Small intestine (tissue), 7 donors: ENCODE measurements at regions not wholly inside any gene's neighbourhood (a gene's known extent, or its start where the extent isn't known, plus 50 kb on each side); places are given as distances from the start of the nearest gene placed in this dataset.
"Not testable (repeated sequence)": the region's sequence is repeated elsewhere in the genome, so short reads cannot be mapped to it uniquely, and the experiment has no call there.

Experiments used
- DNase-seq, 2 donors: peaks; one replicate each; pipeline versions ENCODE4 v3.0.0 to v3.0.0-alpha.2; 2013
- FAIRE-seq: peaks from 2 replicates; lab custom pipeline; 2012; peaks lifted over from hg19 to GRCh38; lab: Jason Lieb, UNC
- H3K27ac ChIP-seq, 3 donors: one replicate each; pipeline ENCODE4 v1.5.1; 2013; ENCODE audit warnings: low read length in 2 of 3, mild to moderate bottlenecking in 2 of 3, control low read depth in 1 of 3, inconsistent platforms in 1 of 3, low read depth in 1 of 3, moderate library complexity in 1 of 3
- H3K27me3 ChIP-seq, 3 donors: one replicate each; pipeline ENCODE4 v1.6.1; 2013; ENCODE audit warnings: low read length in 3 of 3, inconsistent platforms in 1 of 3; ENCODE audit not compliant: control insufficient read depth in 3 of 3, insufficient read depth in 3 of 3
- H3K36me3 ChIP-seq, 3 donors: one replicate each; pipeline ENCODE4 v1.6.1; 2013; ENCODE audit warnings: low read length in 3 of 3, inconsistent platforms in 1 of 3, low read depth in 1 of 3, mild to moderate bottlenecking in 1 of 3, moderate library complexity in 1 of 3; ENCODE audit not compliant: control insufficient read depth in 3 of 3, insufficient read depth in 2 of 3
- H3K4me1 ChIP-seq, 3 donors: one replicate each; pipeline ENCODE4 v1.6.1; 2013; ENCODE audit warnings: low read length in 2 of 3, inconsistent platforms in 1 of 3, low read depth in 1 of 3, mild to moderate bottlenecking in 1 of 3, moderate library complexity in 1 of 3; ENCODE audit not compliant: control insufficient read depth in 3 of 3, insufficient read depth in 2 of 3
- H3K4me3 ChIP-seq, 3 donors: one replicate each; pipeline ENCODE4 v1.5.1; 2013; ENCODE audit warnings: low read length in 3 of 3, control low read depth in 1 of 3, inconsistent platforms in 1 of 3, low read depth in 1 of 3, mild to moderate bottlenecking in 1 of 3, moderate library complexity in 1 of 3
- H3K9me3 ChIP-seq, 2 donors: one replicate each; pipeline ENCODE4 v1.6.1; 2013; ENCODE audit warnings: low read depth in 1 of 2, low read length in 1 of 2; ENCODE audit not compliant: control insufficient read depth in 2 of 2, insufficient read depth in 1 of 2
- WGBS, 3 donors: extraction: QIAGEN DNeasy Blood & Tissue Kit; methylation state at CpG; one replicate each; pipeline ENCODE4 v1.1.7; 2013; 5-methylcytosine and 5-hydroxymethylcytosine counted together
- donor health status: healthy with polysubstance abuse.
- donor health status: control.
- donor health status: control.
- donor health status: Bipolar disorder and iron deficiency.
- donor health status: healthy.

DNA sequence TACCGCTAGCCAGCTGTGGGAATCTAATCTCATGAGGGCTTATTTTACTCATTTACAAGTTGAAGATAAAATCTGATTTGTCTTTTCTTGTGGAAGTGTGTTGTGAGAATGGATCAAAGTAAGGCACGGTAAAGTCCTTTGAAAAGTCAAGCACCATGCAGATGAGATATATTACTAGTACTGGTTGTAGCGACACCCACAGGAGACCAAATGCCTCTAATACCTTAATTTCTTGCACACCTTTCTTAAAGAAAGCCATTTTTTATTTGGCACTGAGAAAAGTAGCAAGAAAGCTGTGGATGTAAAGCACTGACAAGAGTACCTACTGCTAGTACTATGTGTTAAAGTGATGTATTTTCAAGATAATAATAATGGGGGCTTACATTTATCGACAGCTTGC, 191.0 kb upstream of the MMS22L start:
- H3K9me3 ChIP-seq = no peaks in the 10 kb centered on the region
- no peak overlapping the region for H3K4me3 ChIP-seq
- H3K27ac ChIP-seq = no peak overlapping the region
- no peaks in the 10 kb centered on the region for H3K4me1 ChIP-seq
- FAIRE-seq (no peak), DNase-seq (no peak)
- no peaks in the 10 kb centered on the region for H3K36me3 ChIP-seq
- H3K27me3 ChIP-seq = peaks cover 0 to 2% (median 0%) of the 10 kb centered on the region in 3 donors
- 63 to 75% (median 64%) methylated on average over 4 of the region's 4 CpGs for WGBS, 3 donors

DNA sequence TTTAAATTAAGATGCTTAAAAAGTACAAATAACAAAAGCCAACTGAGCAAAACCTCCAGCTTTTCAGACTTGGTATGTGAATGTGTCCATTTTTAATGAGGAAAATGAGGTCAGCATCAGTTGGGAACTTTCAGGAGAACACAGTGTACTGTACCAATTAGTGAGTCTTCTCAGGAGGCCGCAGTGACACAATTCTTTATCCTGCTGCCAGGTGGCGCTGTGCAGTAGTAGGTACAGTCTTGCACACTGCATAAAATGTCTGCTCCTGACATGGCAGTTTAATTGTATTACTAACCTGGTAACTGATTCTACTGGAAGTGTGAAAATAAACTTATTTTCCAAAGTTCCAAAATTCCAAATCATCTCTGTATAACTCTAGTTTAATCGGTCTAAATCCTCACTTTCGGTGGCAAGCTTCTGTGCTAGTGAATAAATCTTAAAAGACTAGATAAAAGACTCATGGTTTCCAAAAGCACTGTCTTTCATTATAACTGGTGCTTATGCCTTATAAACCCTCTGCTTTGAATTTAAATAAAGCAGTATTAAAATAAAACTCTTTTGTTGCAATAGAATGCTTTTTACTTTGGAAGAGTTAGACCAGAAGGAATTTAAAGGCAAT, 214.8 kb upstream of the MMS22L start:
- Histone ChIP-seq H3K9me3 (no peaks in the 10 kb centered on the region), H3K4me1 (no peaks in the 10 kb centered on the region), H3K36me3 (no peaks in the 10 kb centered on the region), H3K4me3 (no peak overlapping the region), H3K27me3 (no peaks in the 10 kb centered on the region), H3K27ac (no peak overlapping the region)
- 36 to 37% (median 37%) methylated on average over 4 of the region's 4 CpGs for WGBS, 3 donors
- DNase-seq (peak; percentile 63 to 66), FAIRE-seq (no peak)

DNA sequence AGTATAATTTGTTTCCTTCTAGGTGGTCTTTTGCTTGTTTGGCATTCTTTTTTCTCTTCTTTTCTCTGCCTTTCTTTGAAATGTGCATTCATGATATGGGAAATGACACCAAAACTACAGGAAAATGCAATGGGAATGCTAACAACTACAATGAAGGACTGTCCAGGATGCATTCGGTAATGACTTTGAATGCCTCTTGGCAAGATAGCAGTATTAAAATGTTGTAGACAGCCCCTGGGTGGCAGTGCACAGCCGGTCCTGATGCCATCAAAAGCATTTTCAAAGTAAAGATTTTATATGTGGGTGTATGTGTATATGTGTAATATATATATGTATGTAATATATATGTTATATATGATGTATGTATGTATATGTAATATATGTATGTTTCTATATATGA, 218.8 kb upstream of the MMS22L start:
- DNase-seq (no peak), FAIRE-seq (no peak)
- Histone ChIP-seq H3K9me3 (no peaks in the 10 kb centered on the region), H3K4me3 (no peak overlapping the region), H3K4me1 (no peaks in the 10 kb centered on the region), H3K27me3 (no peaks in the 10 kb centered on the region), H3K36me3 (no peaks in the 10 kb centered on the region), H3K27ac (no peak overlapping the region)
- 47 to 64% (median 62%) methylated on average over 2 of the region's 2 CpGs for WGBS, 3 donors

DNA sequence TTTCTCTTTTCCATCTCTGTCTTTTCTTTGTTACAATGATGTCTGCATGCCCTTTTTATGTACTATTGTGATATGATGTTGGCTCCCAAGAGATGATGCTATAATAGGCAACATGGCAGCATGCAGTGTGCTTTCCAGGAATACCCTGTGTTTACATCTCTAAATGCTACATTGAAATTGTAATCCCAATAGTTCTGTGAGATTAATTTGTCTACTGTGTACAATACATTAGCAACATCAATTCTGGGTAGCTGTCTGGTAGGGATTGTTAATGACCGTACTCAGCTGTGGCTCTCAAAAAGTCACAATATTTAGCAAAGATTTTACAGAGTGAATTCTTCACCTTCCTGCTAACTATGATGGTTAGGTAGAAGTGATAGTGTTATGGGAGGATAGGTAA, 225.6 kb upstream of the MMS22L start:
- H3K27me3 ChIP-seq = no peaks in the 10 kb centered on the region
- no peaks in the 10 kb centered on the region for H3K36me3 ChIP-seq
- 86 to 90% (median 89%) methylated on average over 1 of the region's 1 CpG for WGBS, 3 donors
- DNase-seq (no peak), FAIRE-seq (no peak)
- no peak overlapping the region for H3K4me3 ChIP-seq
- no peaks in the 10 kb centered on the region for H3K9me3 ChIP-seq
- no peaks in the 10 kb centered on the region for H3K4me1 ChIP-seq
- no peak overlapping the region for H3K27ac ChIP-seq

DNA sequence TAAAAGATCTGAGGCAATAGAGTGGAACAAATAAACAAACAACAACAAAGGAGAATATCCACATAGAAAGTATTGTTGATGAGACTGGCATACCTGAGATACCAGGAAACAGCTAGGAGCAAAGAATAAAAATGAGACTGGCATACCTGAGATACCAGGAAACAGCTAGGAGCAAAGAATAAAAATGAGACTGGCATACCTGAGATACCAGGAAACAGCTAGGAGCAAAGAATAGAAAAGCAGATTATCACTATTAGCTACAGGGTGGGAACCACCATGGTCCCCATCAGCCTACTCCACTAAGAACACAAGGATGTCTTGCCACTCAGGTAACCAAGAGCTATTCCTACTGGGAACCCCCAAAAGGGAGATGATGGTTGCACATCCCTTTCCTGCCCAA, 230.2 kb upstream of the MMS22L start:
- H3K4me3 ChIP-seq, H3K27ac ChIP-seq, H3K4me1 ChIP-seq, H3K36me3 ChIP-seq, H3K9me3 ChIP-seq, H3K27me3 ChIP-seq, DNase-seq, FAIRE-seq: not testable (repeated sequence)

DNA sequence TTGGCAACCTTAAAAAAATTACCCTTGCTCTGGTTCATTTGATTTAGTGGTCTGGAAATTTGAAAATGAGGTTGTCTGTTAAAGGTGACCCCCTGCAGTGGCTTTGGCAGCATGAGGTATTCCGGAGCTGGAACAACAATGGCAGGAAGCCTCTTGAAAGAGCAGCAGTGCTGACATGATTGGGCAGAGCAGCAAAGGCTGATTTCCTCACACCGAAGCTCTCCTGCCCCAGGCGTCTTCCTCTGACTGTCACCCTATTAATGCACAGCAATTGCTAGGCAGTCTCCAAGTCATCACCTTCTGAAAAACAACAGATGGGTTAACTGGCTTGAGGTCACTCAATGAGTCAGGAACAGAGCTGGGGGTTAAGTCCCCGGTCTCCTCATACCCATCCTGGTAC, 241.8 kb upstream of the MMS22L start:
- Histone ChIP-seq H3K9me3 (no peaks in the 10 kb centered on the region), H3K36me3 (no peaks in the 10 kb centered on the region), H3K27ac (no peak overlapping the region), H3K4me3 (no peak overlapping the region), H3K27me3 (no peaks in the 10 kb centered on the region), H3K4me1 (no peaks in the 10 kb centered on the region)
- WGBS, 3 donors = 18 to 26% (median 26%) methylated on average over 4 of the region's 4 CpGs
- DNase-seq (no peak), FAIRE-seq (no peak)

DNA sequence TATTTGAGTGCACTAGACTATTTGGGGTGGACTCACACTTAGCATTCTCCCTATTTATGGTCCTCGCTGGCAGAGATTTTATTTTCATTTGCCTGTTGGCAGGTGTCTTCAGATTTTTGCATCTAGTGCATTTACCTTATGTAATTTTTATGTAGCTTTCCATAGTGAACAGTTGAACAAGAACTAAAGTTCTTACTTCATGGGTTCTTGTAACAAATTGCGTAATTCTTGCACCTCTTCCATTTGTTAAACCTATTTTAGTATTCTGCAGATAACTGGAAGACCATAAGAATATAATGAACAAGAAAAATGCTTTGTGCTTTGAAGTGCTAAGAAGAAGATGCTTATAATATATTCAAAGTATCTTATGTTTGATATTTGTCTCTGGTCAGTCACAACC, 252.8 kb upstream of the MMS22L start:
- FAIRE-seq (no peak), DNase-seq (no peak)
- H3K36me3 ChIP-seq = no peaks in the 10 kb centered on the region
- no peak overlapping the region for H3K27ac ChIP-seq
- WGBS, 3 donors = 76 to 86% (median 81%) methylated on average over 2 of the region's 2 CpGs
- no peak overlapping the region for H3K4me3 ChIP-seq
- H3K27me3 ChIP-seq = no peaks in the 10 kb centered on the region
- H3K9me3 ChIP-seq = no peaks in the 10 kb centered on the region
- no peaks in the 10 kb centered on the region for H3K4me1 ChIP-seq

DNA sequence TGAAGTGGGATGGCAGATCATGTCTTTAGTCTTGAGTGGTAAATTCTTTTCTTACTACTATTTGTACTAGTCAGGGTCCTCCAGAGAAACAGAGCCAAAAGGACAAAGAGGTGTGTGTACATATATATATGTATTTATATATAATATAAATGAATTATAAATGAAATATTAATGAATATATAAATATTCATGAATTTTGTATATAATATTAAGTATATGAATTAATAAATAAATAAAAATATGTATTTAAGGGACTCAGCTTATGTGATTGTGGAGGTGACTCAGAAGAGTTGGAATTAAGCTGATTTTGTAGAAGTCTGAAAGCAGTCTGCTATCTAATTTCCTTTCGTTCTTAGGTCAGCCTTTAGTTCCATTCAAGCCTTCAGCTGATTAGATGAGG, 265.3 kb upstream of the MMS22L start:
- FAIRE-seq (no peak), DNase-seq (no peak)
- no peaks in the 10 kb centered on the region for H3K9me3 ChIP-seq
- no peak overlapping the region for H3K4me3 ChIP-seq
- H3K27ac ChIP-seq = no peak overlapping the region
- H3K36me3 ChIP-seq = no peaks in the 10 kb centered on the region
- no peaks in the 10 kb centered on the region for H3K27me3 ChIP-seq
- WGBS, 3 donors = 82 to 88% (median 86%) methylated on average over 1 of the region's 1 CpG
- no peaks in the 10 kb centered on the region for H3K4me1 ChIP-seq

DNA sequence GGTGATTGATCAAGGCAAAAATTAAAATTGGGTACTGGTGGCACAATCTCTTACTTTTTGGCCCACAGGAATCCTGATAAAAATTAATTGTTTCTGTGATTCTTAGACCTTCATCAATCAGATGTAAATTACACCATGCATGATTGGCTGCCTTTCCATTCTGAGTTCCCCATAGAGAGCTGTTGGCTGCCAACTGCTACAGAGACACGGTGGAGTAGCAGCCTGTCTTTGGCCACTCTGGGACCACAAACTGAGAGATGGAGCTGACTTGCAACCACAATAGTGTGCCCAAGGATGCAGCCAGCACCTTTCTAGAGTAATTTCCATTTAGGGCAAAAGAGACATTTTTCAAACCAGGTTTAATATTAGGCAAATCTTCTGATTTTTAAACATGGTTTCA, 274.3 kb upstream of the MMS22L start:
- FAIRE-seq (no peak), DNase-seq (no peak)
- 22 to 33% (median 30%) methylated on average over 1 of the region's 1 CpG for WGBS, 3 donors
- Histone ChIP-seq H3K27me3 (no peaks in the 10 kb centered on the region), H3K4me1 (no peaks in the 10 kb centered on the region), H3K9me3 (no peaks in the 10 kb centered on the region), H3K36me3 (no peaks in the 10 kb centered on the region), H3K4me3 (no peak overlapping the region), H3K27ac (no peak overlapping the region)
